ENCODE measurements at regions not wholly inside any gene's neighbourhood (a gene's known extent, or its start where the extent isn't known, plus 50 kb on each side); places are given as distances from the start of the nearest gene placed in this dataset.

GRCh38 chr13:53839461-53839860 is 810.8 kb downstream of the OLFM4 start:
- no peak overlapping the region for H3K27ac ChIP-seq (ENCODE audit: low read depth, low read length)
- H3K9me3 ChIP-seq (ENCODE audit: control insufficient read depth, insufficient read depth, low read length), result peaks cover 4% of the 10 kb centered on the region
- POLR2A ChIA-PET, result no interaction called here
- H3K27me3 ChIP-seq (ENCODE audit: control insufficient read depth, insufficient read depth, low read length), result no peaks in the 10 kb centered on the region
- no peak overlapping the region for H3K4me3 ChIP-seq (ENCODE audit: low read depth, low read length)
- no peak for TF ChIP-seq CTCF (IDR thresholded peaks at IDR 0.05; ENCODE audit: low read depth, low read length)
- CTCF ChIA-PET, result no interaction called here
- DNase-seq (ENCODE audit: low read depth, low spot score), result no peak

- TF ChIP-seq CTCF (IDR thresholded peaks at IDR 0.05; ENCODE audit: low read depth, low read length), result no peak
- no peak for DNase-seq (ENCODE audit: low read depth, low spot score)
- Histone ChIP-seq H3K9me3 (ENCODE audit: control insufficient read depth, insufficient read depth, low read length) (peaks cover 4% of the 10 kb centered on the region), H3K4me3 (ENCODE audit: low read depth, low read length) (no peak overlapping the region), H3K27me3 (ENCODE audit: control insufficient read depth, insufficient read depth, low read length) (no peaks in the 10 kb centered on the region), H3K27ac (ENCODE audit: low read depth, low read length) (no peak overlapping the region)
- CTCF ChIA-PET, result no interaction called here
- POLR2A ChIA-PET, result no interaction called here
These were observed 816.0 kb downstream of the OLFM4 start for GRCh38 chr13:53844473-53845146.

- Histone ChIP-seq H3K27ac (ENCODE audit: low read depth, low read length) (no peak overlapping the region), H3K27me3 (ENCODE audit: control insufficient read depth, insufficient read depth, low read length) (no peaks in the 10 kb centered on the region), H3K4me3 (ENCODE audit: low read depth, low read length) (no peak overlapping the region), H3K9me3 (ENCODE audit: control insufficient read depth, insufficient read depth, low read length) (peaks cover 7% of the 10 kb centered on the region)
- TF ChIP-seq CTCF (IDR thresholded peaks at IDR 0.05; ENCODE audit: low read depth, low read length), result no peak
- ChIA-PET POLR2A (no interaction called here), CTCF (no interaction called here)
- no peak for DNase-seq (ENCODE audit: low read depth, low spot score)
These were observed 818.9 kb downstream of the OLFM4 start for GRCh38 chr13:53847502-53847901.

- Histone ChIP-seq H3K4me3 (ENCODE audit: low read depth, low read length) (no peak overlapping the region), H3K9me3 (ENCODE audit: control insufficient read depth, insufficient read depth, low read length) (peaks cover 4% of the 10 kb centered on the region; the same call in 1 of the 2 replicates), H3K27me3 (ENCODE audit: control insufficient read depth, insufficient read depth, low read length) (no peaks in the 10 kb centered on the region), H3K27ac (ENCODE audit: low read depth, low read length) (no peak overlapping the region)
- DNase-seq (ENCODE audit: low read depth, low spot score), result no peak
- CTCF ChIA-PET, result no interaction called here
- no peak for TF ChIP-seq CTCF (IDR thresholded peaks at IDR 0.05; ENCODE audit: low read depth, low read length)
- POLR2A ChIA-PET, result no interaction called here
These were observed 819.9 kb downstream of the OLFM4 start for GRCh38 chr13:53848366-53848961.

- no peak for DNase-seq (ENCODE audit: low read depth, low spot score)
- ChIA-PET CTCF (no interaction called here), POLR2A (no interaction called here)
- Histone ChIP-seq H3K27me3 (ENCODE audit: control insufficient read depth, insufficient read depth, low read length) (no peaks in the 10 kb centered on the region), H3K9me3 (ENCODE audit: control insufficient read depth, insufficient read depth, low read length) (peaks cover 12% of the 10 kb centered on the region; the same call in 1 of the 2 replicates), H3K4me3 (ENCODE audit: low read depth, low read length) (no peak overlapping the region), H3K27ac (ENCODE audit: low read depth, low read length) (no peak overlapping the region)
- TF ChIP-seq CTCF (IDR thresholded peaks at IDR 0.05; ENCODE audit: low read depth, low read length), result no peak
These were observed 825.7 kb downstream of the OLFM4 start for GRCh38 chr13:53854321-53854720.

All from AG04450 (cell line).